H1 (cell line): ENCODE measurements at regions not wholly inside any gene's neighbourhood (a gene's known extent, or its start where the extent isn't known, plus 50 kb on each side); places are given as distances from the start of the nearest gene placed in this dataset.

Source experiments
- CTCF ChIA-PET: fragments of 300-600 bp; sonication (Branson Sonifier 250); formaldehyde crosslinking; loops from one replicate; lab custom pipeline; 2021; ENCODE audit not compliant: partially characterized antibody; lab: Charles Lee
- POLR2A ChIA-PET: fragments of 300-600 bp; sonication (Branson Sonifier 250); formaldehyde crosslinking; loops from one replicate; lab custom pipeline; 2021; ENCODE audit warnings: inconsistent platforms; ENCODE audit not compliant: partially characterized antibody; lab: Charles Lee
- DNase-seq, 2 experiments: peaks; one replicate each; pipeline versions ENCODE4 v3.0.0 to v3.0.0-alpha.2; 2010 to 2022; ENCODE audit warnings: low spot score in 2 of 2, low read depth in 1 of 2, mixed read lengths in 1 of 2
- FAIRE-seq: peaks from 2 replicates; lab custom pipeline; 2011; peaks lifted over from hg19 to GRCh38; lab: Jason Lieb, UNC
- H2AFZ ChIP-seq: 2 replicates; pipeline ENCODE4 v1.8.1; 2012; ENCODE audit warnings: low read length, inconsistent platforms
- H2AK5ac ChIP-seq: 2 replicates; pipeline ENCODE4 v1.6.1; 2013; ENCODE audit warnings: low read depth, low read length
- H2BK120ac ChIP-seq: replicated peaks from 2 replicates; pipeline ENCODE3; 2013; ENCODE audit warnings: low read depth, low read length, inconsistent platforms
- H2BK12ac ChIP-seq: 2 replicates; pipeline ENCODE4 v1.6.1; 2013; ENCODE audit warnings: low read depth, low read length
- H2BK15ac ChIP-seq: 2 replicates; pipeline ENCODE4 v1.6.1; 2013; ENCODE audit warnings: low read length
- H2BK20ac ChIP-seq: 2 replicates; pipeline ENCODE4 v1.6.1; 2013; ENCODE audit warnings: low read length
- H2BK5ac ChIP-seq: 2 replicates; pipeline ENCODE4 v1.6.1; 2013; ENCODE audit warnings: low read depth, low read length
- H3K14ac ChIP-seq: 2 replicates; pipeline ENCODE4 v1.6.1; 2013; ENCODE audit warnings: inconsistent platforms; ENCODE audit not compliant: insufficient read length
- H3K18ac ChIP-seq: 2 replicates; pipeline ENCODE4 v1.6.1; 2013; ENCODE audit warnings: low read length; ENCODE audit errors: extremely low read depth
- H3K23ac ChIP-seq: 2 replicates; pipeline ENCODE4 v1.6.1; 2013; ENCODE audit warnings: inconsistent platforms; ENCODE audit not compliant: insufficient read length
- H3K23me2 ChIP-seq: 2 replicates; pipeline ENCODE4 v1.6.1; 2013; ENCODE audit warnings: low read depth, low read length
- H3K27ac ChIP-seq: 2 replicates; pipeline ENCODE4 v1.6.1; 2011; ENCODE audit warnings: low read depth, low read length, inconsistent platforms
- H3K27me3 ChIP-seq, 4 experiments: replicated peaks in 1 of 4; 1 replicate in 1 of 4; 2 replicates in 3 of 4; pipeline versions ENCODE4 v1.6.1 to v1.8.1; 2011 to 2013; ENCODE audit warnings: low read length in 3 of 4, mild to moderate bottlenecking in 3 of 4, inconsistent platforms in 2 of 4, mixed read lengths in 2 of 4, moderate library complexity in 1 of 4; ENCODE audit not compliant: control insufficient read depth in 3 of 4, insufficient read depth in 3 of 4; ENCODE audit errors: extremely low read depth in 1 of 4
- H3K36me3 ChIP-seq, 4 experiments: 2 replicates each; pipeline versions ENCODE4 v1.6.1 to v1.8.1; 2011 to 2013; ENCODE audit warnings: mild to moderate bottlenecking in 4 of 4, low read length in 3 of 4, moderate library complexity in 2 of 4, control low read depth in 1 of 4, inconsistent platforms in 1 of 4; ENCODE audit not compliant: insufficient read depth in 4 of 4, control insufficient read depth in 2 of 4
- H3K4ac ChIP-seq: replicated peaks from 2 replicates; pipeline ENCODE3; 2013; ENCODE audit warnings: low read length, low read depth, mixed read lengths, inconsistent platforms; ENCODE audit not compliant: insufficient read length
- H3K4me1 ChIP-seq, 4 experiments: replicated peaks in 1 of 4; 1 replicate in 1 of 4; 2 replicates in 3 of 4; pipeline versions ENCODE4 v1.6.1 to v1.8.1; 2011 to 2013; ENCODE audit warnings: low read length in 3 of 4, inconsistent platforms in 2 of 4, mixed read lengths in 1 of 4; ENCODE audit not compliant: insufficient read depth in 4 of 4, control insufficient read depth in 3 of 4
- H3K4me2 ChIP-seq, 2 experiments: 2 replicates each; pipeline versions ENCODE4 v1.6.1 to v1.8.1; 2011 to 2013; ENCODE audit warnings: low read depth in 2 of 2, low read length in 2 of 2, control low read depth in 1 of 2, inconsistent platforms in 1 of 2, mild to moderate bottlenecking in 1 of 2; ENCODE audit not compliant: insufficient read depth in 1 of 2
- H3K4me3 ChIP-seq, 4 experiments: fragments of 200-600, 300-600 bp in 1 of 4; sonication (generic), shearing (Covaris generic), sonication (Bioruptor Twin) in 1 of 4; 2 replicates each; pipeline versions ENCODE4 v1.5.1 to v1.8.1; 2011 to 2016; ENCODE audit warnings: low read length in 4 of 4, low read depth in 3 of 4, control low read depth in 2 of 4, inconsistent platforms in 2 of 4, mild to moderate bottlenecking in 2 of 4, mixed read lengths in 1 of 4, moderate library complexity in 1 of 4; ENCODE audit not compliant: insufficient read depth in 2 of 4; ENCODE audit errors: extremely low read depth in 1 of 4
- H3K56ac ChIP-seq: replicated peaks from 2 replicates; pipeline ENCODE3; 2013; ENCODE audit warnings: low read depth, mild to moderate bottlenecking, mixed read lengths, low read length, inconsistent platforms; ENCODE audit not compliant: insufficient read length
- H3K79me1 ChIP-seq: 2 replicates; pipeline ENCODE4 v1.6.1; 2013; ENCODE audit warnings: low read depth, low read length, control low read depth
- H3K79me2 ChIP-seq, 2 experiments: 2 replicates each; pipeline versions ENCODE4 v1.6.1 to v1.8.1; 2012 to 2013; ENCODE audit warnings: low read length in 2 of 2, mild to moderate bottlenecking in 2 of 2, inconsistent platforms in 1 of 2; ENCODE audit not compliant: insufficient read depth in 2 of 2, control insufficient read depth in 1 of 2
- H3K9ac ChIP-seq, 4 experiments: replicated peaks in 1 of 4; 1 replicate in 1 of 4; 2 replicates in 3 of 4; pipeline versions ENCODE4 v1.6.1 to v1.8.1; 2011 to 2013; ENCODE audit warnings: low read depth in 3 of 4, low read length in 3 of 4, control low read depth in 2 of 4, mild to moderate bottlenecking in 2 of 4, moderate library complexity in 2 of 4, inconsistent platforms in 1 of 4; ENCODE audit errors: extremely low read depth in 1 of 4
- H3K9me3 ChIP-seq, 2 experiments: 2 replicates each; pipeline versions ENCODE4 v1.6.1 to v1.8.1; 2012 to 2013; ENCODE audit warnings: mild to moderate bottlenecking in 2 of 2, moderate library complexity in 2 of 2, control low read depth in 1 of 2, inconsistent platforms in 1 of 2, low read depth in 1 of 2, low read length in 1 of 2, mixed read lengths in 1 of 2; ENCODE audit not compliant: insufficient read depth in 2 of 2
- H4K20me1 ChIP-seq, 2 experiments: replicated peaks in 1 of 2; 2 replicates each; pipeline versions ENCODE3 to v1.8.1; 2011 to 2013; ENCODE audit warnings: inconsistent platforms in 2 of 2, low read length in 2 of 2, mild to moderate bottlenecking in 1 of 2; ENCODE audit not compliant: insufficient read depth in 2 of 2, control insufficient read depth in 1 of 2
- H4K5ac ChIP-seq: 2 replicates; pipeline ENCODE4 v1.6.1; 2013; ENCODE audit warnings: low read length, low read depth, mixed read lengths, inconsistent platforms; ENCODE audit not compliant: insufficient read length
- H4K8ac ChIP-seq: 2 replicates; pipeline ENCODE4 v1.8.0; 2013; ENCODE audit warnings: mild to moderate bottlenecking, moderate library complexity, low read length, inconsistent platforms; ENCODE audit not compliant: insufficient read depth; ENCODE audit errors: extremely low read depth
- H4K91ac ChIP-seq: replicated peaks from 2 replicates; pipeline ENCODE3; 2013; ENCODE audit warnings: low read length, mixed read lengths, inconsistent platforms; ENCODE audit not compliant: insufficient read length
- ATF2 ChIP-seq: IDR thresholded peaks from 2 replicates; pipeline ENCODE4 v1.6.1; 2012; ENCODE audit warnings: low read length, inconsistent platforms
- BACH1 ChIP-seq: IDR thresholded peaks from 2 replicates; pipeline ENCODE4 v1.6.1; 2012; ENCODE audit warnings: low read length, improper control_type of control experiment
- FOSL1 ChIP-seq: IDR thresholded peaks from 2 replicates; pipeline ENCODE4 v1.6.1; 2011; ENCODE audit warnings: mild to moderate bottlenecking, low read depth, low read length, moderate library complexity; ENCODE audit not compliant: insufficient read depth
- JUN ChIP-seq: IDR thresholded peaks from 2 replicates; pipeline ENCODE4 v1.6.1; 2011; ENCODE audit warnings: low read depth, mild to moderate bottlenecking, improper control_type of control experiment, low read length
- KDM4A ChIP-seq: IDR thresholded peaks from one replicate; pipeline ENCODE4 v1.7.1; 2012; ENCODE audit warnings: low read depth, mild to moderate bottlenecking, moderate library complexity, low read length, inconsistent platforms; ENCODE audit not compliant: severe bottlenecking
- SP1 ChIP-seq: IDR thresholded peaks from 2 replicates; pipeline ENCODE4 v1.6.1; 2011; ENCODE audit warnings: low read depth, low read length
- SP4 ChIP-seq: IDR thresholded peaks from 2 replicates; pipeline ENCODE4 v1.6.1; 2012; ENCODE audit warnings: low read length, inconsistent platforms
- SUZ12 ChIP-seq: fragments of 200-600 bp; sonication (generic); IDR thresholded peaks from 2 replicates; pipeline ENCODE4 v1.6.1; 2012; ENCODE audit warnings: mild to moderate bottlenecking, inconsistent platforms, low read length, moderate library complexity, mixed read lengths
- TAF1 ChIP-seq: IDR thresholded peaks from 2 replicates; pipeline ENCODE4 v1.6.1; 2011; ENCODE audit warnings: mild to moderate bottlenecking, low read depth, low read length
- USF2 ChIP-seq: IDR thresholded peaks from 2 replicates; pipeline ENCODE4 v1.6.1; 2011; ENCODE audit warnings: low read length, improper control_type of control experiment
- WGBS, 2 experiments: shearing (Covaris generic) in 1 of 2; methylation state at CpG; one replicate each; pipeline versions ENCODE4 v1.1.6 to v1.1.7; 2013 to 2015; ENCODE audit warnings: low lambda C conversion rate in 2 of 2, mixed read lengths in 2 of 2, inconsistent platforms in 1 of 2, low coverage in 1 of 2, missing lambda C conversion rate in 1 of 2; ENCODE audit not compliant: insufficient replicate concordance in 2 of 2, insufficient coverage in 1 of 2, insufficient read length in 1 of 2; ENCODE audit errors: extremely low coverage in 1 of 2, missing lambda C conversion rate in 1 of 2; 5-methylcytosine and 5-hydroxymethylcytosine counted together

GRCh38 chr11:121999651-122000050, 116.4 kb downstream of the BLID start:
- no peaks in the 10 kb centered on the region for H3K4me1 ChIP-seq
- TF ChIP-seq USF2 (no peak), JUN (no peak), KDM4A (no peak), BACH1 (no peak), ATF2 (no peak), FOSL1 (no peak), SP1 (no peak), SUZ12 (no peak), TAF1 (no peak), SP4 (no peak)
- H3K23me2 ChIP-seq: no peaks in the 10 kb centered on the region
- DNase-seq: no peak
- H3K23ac ChIP-seq: no peak overlapping the region
- no peak overlapping the region for H3K4ac ChIP-seq
- H2AFZ ChIP-seq: no peak overlapping the region
- H3K36me3 ChIP-seq: no peaks in the 10 kb centered on the region
- H3K9ac ChIP-seq: no peak overlapping the region
- ChIA-PET CTCF (no interaction called here), POLR2A (no interaction called here)
- H4K91ac ChIP-seq: no peak overlapping the region
- H3K79me2 ChIP-seq: no peaks in the 10 kb centered on the region
- no peak overlapping the region for H4K5ac ChIP-seq
- no peaks in the 10 kb centered on the region for H3K27me3 ChIP-seq
- no peak overlapping the region for H3K56ac ChIP-seq
- H2BK15ac ChIP-seq: no peak overlapping the region
- WGBS, 2 experiments: 86% methylated on average over 2 of the region's 2 CpGs; no CpG with 5 or more reads in 1 of the 2 experiments
- H2BK20ac ChIP-seq: no peak overlapping the region
- no peak overlapping the region for H2BK12ac ChIP-seq
- no peaks in the 10 kb centered on the region for H4K20me1 ChIP-seq
- H2AK5ac ChIP-seq: no peak overlapping the region
- no peak overlapping the region for H3K14ac ChIP-seq
- no peaks in the 10 kb centered on the region for H3K79me1 ChIP-seq
- H3K9me3 ChIP-seq: no peaks in the 10 kb centered on the region
- no peak overlapping the region for H3K27ac ChIP-seq
- no peak overlapping the region for H2BK5ac ChIP-seq
- no peak overlapping the region for H2BK120ac ChIP-seq
- H3K4me3 ChIP-seq: no peak overlapping the region
- no peak overlapping the region for H4K8ac ChIP-seq
- H3K18ac ChIP-seq: no peak overlapping the region
- H3K4me2 ChIP-seq: no peak overlapping the region
- FAIRE-seq: no peak
